ENCODE measurements at regions not wholly inside any gene's neighbourhood (a gene's known extent, or its start where the extent isn't known, plus 50 kb on each side); places are given as distances from the start of the nearest gene placed in this dataset.

- FAIRE-seq (no peak), ATAC-seq (no peak), DNase-seq (ENCODE audit: low read depth, low spot score) (no peak)
- intact Hi-C loops (cut with micrococcal nuclease; ENCODE audit: unreplicated experiment) = no loop called here
- CTCF ChIA-PET = no interaction called here
- Histone ChIP-seq H2AFZ (ENCODE audit: control insufficient read depth, low read depth, low read length) (no peak overlapping the region), H3K9me3 (replicated peaks; ENCODE audit: control insufficient read depth, insufficient read depth, low read length) (no peaks in the 10 kb centered on the region), H3K4me3 (no peak overlapping the region), H3K27ac (ENCODE audit: control insufficient read depth, insufficient read depth) (no peak overlapping the region), H3K4me2 (ENCODE audit: control insufficient read depth, insufficient read depth) (no peak overlapping the region), H3K36me3 (ENCODE audit: control insufficient read depth in 2 of 2, insufficient read depth in 2 of 2, low read length in 1 of 2) (no peaks in the 10 kb centered on the region), H3K79me2 (ENCODE audit: control insufficient read depth, insufficient read depth, low read length) (no peaks in the 10 kb centered on the region), H3K27me3 (replicated peaks in 1 of 2; ENCODE audit: control insufficient read depth in 2 of 2, insufficient read depth in 2 of 2, low read length in 1 of 2) (peaks cover 0 to 3% of the 10 kb centered on the region in 2 experiments; a peak in 1 of 4 replicates), H3K4me1 (ENCODE audit: control insufficient read depth, insufficient read depth, low read length) (no peaks in the 10 kb centered on the region), H3K9ac (ENCODE audit: control insufficient read depth, insufficient read depth, low read length) (no peak overlapping the region), H4K20me1 (ENCODE audit: control insufficient read depth, insufficient read depth) (no peaks in the 10 kb centered on the region)
- WGBS (ENCODE audit: insufficient coverage, insufficient replicate concordance, low lambda C conversion rate, missing lambda C conversion rate) = 0% methylated on average over 1 of the region's 1 CpG
- TF ChIP-seq SPI1 (IDR thresholded peaks at IDR 0.05; ENCODE audit: borderline replicate concordance, insufficient read depth, low read depth, low read length) (no peak), NR2C1 (IDR thresholded peaks at IDR 0.05) (no peak), RUNX3 (IDR thresholded peaks at IDR 0.05; ENCODE audit: low read length) (no peak), CHD2 (IDR thresholded peaks at IDR 0.05; ENCODE audit: borderline replicate concordance, low read depth, low read length) (no peak), CBX3 (IDR thresholded peaks at IDR 0.05; ENCODE audit: borderline replicate concordance, low read depth) (no peak), CBX5 (IDR thresholded peaks at IDR 0.05; ENCODE audit: low read depth) (no peak), BRCA1 (IDR thresholded peaks at IDR 0.05; ENCODE audit: low read depth, low read length) (no peak), HDAC2 (IDR thresholded peaks at IDR 0.05) (no peak), HDGF (IDR thresholded peaks at IDR 0.05) (no peak), KAT2A (conservative IDR thresholded peaks at IDR 0.05; ENCODE audit: control insufficient read depth, low read depth, low read length) (no peak), FOXM1 (IDR thresholded peaks at IDR 0.05; ENCODE audit: low read depth, low read length) (no peak), PBX3 (IDR thresholded peaks at IDR 0.05; ENCODE audit: insufficient replicate concordance, low read depth, low read length) (no peak)
- POLR2A ChIA-PET = no interaction called here
- RAD21 ChIA-PET (ENCODE audit: unreplicated experiment) = no interaction called here
- in situ Hi-C loops (cut with MboI) = no loop called here
- SMC1A ChIA-PET (ENCODE audit: uncharacterized antibody, unreplicated experiment) = no interaction called here
- no TSS peak for BruUV-seq (replicated peaks)
Measured at GRCh38 chr17:51467336-51467735, 207.0 kb downstream of the UTP18 start.

Measured in GM12878 (cell line).